Lung (tissue), 11 donors: ENCODE measurements at regions not wholly inside any gene's neighbourhood (a gene's known extent, or its start where the extent isn't known, plus 50 kb on each side); places are given as distances from the start of the nearest gene placed in this dataset.

Experiments used
- ATAC-seq: fragments of 200-7000 bp; cut with Tn5 transposase; one replicate; pipeline ENCODE4 v1.9.1; 2020; ENCODE audit warnings: moderate number of reproducible peaks; ENCODE audit not compliant: insufficient read depth, low FRiP score
- DNase-seq, 3 donors: peaks; one replicate each; pipeline ENCODE4 v3.0.0-alpha.2; 2013 to 2017
- H3K27ac ChIP-seq, 2 donors: one replicate each; pipeline ENCODE4 v1.5.1; 2013; ENCODE audit warnings: mild to moderate bottlenecking in 2 of 2, moderate library complexity in 2 of 2, control low read depth in 1 of 2, inconsistent platforms in 1 of 2, low read depth in 1 of 2, low read length in 1 of 2
- H3K27me3 ChIP-seq, 3 donors: one replicate each; pipeline ENCODE4 v1.5.1; 2013; ENCODE audit warnings: low read length in 2 of 3; ENCODE audit not compliant: control insufficient read depth in 3 of 3, insufficient read depth in 3 of 3
- H3K36me3 ChIP-seq, 4 donors: one replicate each; pipeline ENCODE4 v1.5.1; 2013; ENCODE audit warnings: low read length in 4 of 4, mild to moderate bottlenecking in 1 of 4, moderate library complexity in 1 of 4; ENCODE audit not compliant: control insufficient read depth in 4 of 4, insufficient read depth in 4 of 4
- H3K4me1 ChIP-seq, 5 donors: one replicate each; pipeline ENCODE4 v1.5.1; 2013; ENCODE audit warnings: low read length in 5 of 5, mild to moderate bottlenecking in 2 of 5, moderate library complexity in 1 of 5; ENCODE audit not compliant: control insufficient read depth in 5 of 5, insufficient read depth in 5 of 5
- H3K4me3 ChIP-seq: one replicate; pipeline ENCODE4 v1.5.1; 2013; ENCODE audit warnings: mild to moderate bottlenecking, control low read depth, moderate library complexity
- H3K9ac ChIP-seq, 2 donors: one replicate each; pipeline ENCODE4 v1.5.1; 2013; ENCODE audit warnings: low read length in 2 of 2, control low read depth in 1 of 2; ENCODE audit not compliant: insufficient read depth in 1 of 2
- H3K9me3 ChIP-seq, 4 donors: one replicate each; pipeline ENCODE4 v1.5.1; 2013; ENCODE audit warnings: low read length in 3 of 4, mild to moderate bottlenecking in 1 of 4, moderate library complexity in 1 of 4; ENCODE audit not compliant: control insufficient read depth in 4 of 4, insufficient read depth in 3 of 4
- CTCF ChIP-seq: IDR thresholded peaks from 2 replicates; pipeline ENCODE4 v1.5.1; 2012; ENCODE audit warnings: mild to moderate bottlenecking; ENCODE audit errors: control extremely low read depth, extremely low read depth
- whole genome bisulfite sequencing, 2 donors: extraction: QIAGEN DNeasy Blood & Tissue Kit; methylation state at CpG; one replicate each; pipeline ENCODE4 v1.1.7; 2013; 5-methylcytosine and 5-hydroxymethylcytosine counted together
- donor health status: control.
- donor health status: control.
- donor health status: Bipolar disorder and iron deficiency.
- donor health status: healthy.
- donor health status: DM: yes; HTN: yes; CAD: no.

GRCh38 chr14:37663498-37663897 lies 68.1 kb downstream of the TTC6 start:
- no peak for DNase-seq
- Histone ChIP-seq H3K27me3 (no peaks in the 10 kb centered on the region), H3K9ac (no peak overlapping the region), H3K36me3 (no peaks in the 10 kb centered on the region), H3K4me1 (no peaks in the 10 kb centered on the region), H3K27ac (no peak overlapping the region), H3K4me3 (no peak overlapping the region), H3K9me3 (peaks cover 0 to 11% (median 5%) of the 10 kb centered on the region in 4 donors)
- no peak for TF ChIP-seq CTCF
- ATAC-seq = no peak

- Histone ChIP-seq H3K4me3 (no peak overlapping the region), H3K9me3 (peaks cover 0 to 7% (median 3%) of the 10 kb centered on the region in 4 donors), H3K9ac (no peak overlapping the region), H3K4me1 (no peaks in the 10 kb centered on the region), H3K36me3 (no peaks in the 10 kb centered on the region), H3K27me3 (no peaks in the 10 kb centered on the region), H3K27ac (no peak overlapping the region)
- TF ChIP-seq CTCF = no peak
- ATAC-seq = no peak
- no peak for DNase-seq
- 89 to 96% methylated on average over 4 of the region's 4 CpGs for WGBS, 2 donors
Measured at GRCh38 chr14:37665479-37665878, 70.0 kb downstream of the TTC6 start.

- no peak overlapping the region for H3K4me3 ChIP-seq
- no peaks in the 10 kb centered on the region for H3K36me3 ChIP-seq
- no peak overlapping the region for H3K9ac ChIP-seq
- WGBS, 2 donors = 74 to 88% methylated on average over 1 of the region's 1 CpG
- no peak for DNase-seq
- TF ChIP-seq CTCF = no peak
- H3K4me1 ChIP-seq = no peaks in the 10 kb centered on the region
- no peak for ATAC-seq
- H3K9me3 ChIP-seq = peaks cover 0 to 7% (median 1%) of the 10 kb centered on the region in 4 donors
- no peak overlapping the region for H3K27ac ChIP-seq
- H3K27me3 ChIP-seq = no peaks in the 10 kb centered on the region
Measured at GRCh38 chr14:37665951-37666350, 70.5 kb downstream of the TTC6 start.

DNA sequence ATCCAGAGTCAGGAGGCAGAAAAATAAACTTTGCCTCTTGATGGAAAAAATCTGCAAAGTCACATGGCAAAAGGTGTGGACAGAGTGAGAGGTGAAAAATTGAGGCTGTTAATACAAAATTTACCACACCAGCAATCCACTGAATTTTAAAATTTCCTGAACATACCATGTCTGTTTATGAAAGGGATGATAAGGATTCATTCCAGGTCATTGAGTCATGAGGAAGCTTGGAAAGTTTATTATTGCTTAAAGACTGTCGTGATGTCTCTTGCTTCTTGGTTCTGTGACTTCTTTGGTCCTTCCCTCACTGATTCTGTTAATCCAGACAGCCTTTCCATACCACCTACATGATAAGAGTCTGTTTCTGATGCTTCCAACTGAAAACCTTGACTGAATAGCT lies 73.2 kb downstream of the TTC6 start:
- ATAC-seq (no peak), DNase-seq (no peak)
- WGBS, 2 donors = 43 to 82% methylated on average over 1 of the region's 1 CpG
- Histone ChIP-seq H3K4me3 (no peak overlapping the region), H3K9ac (no peak overlapping the region), H3K27ac (no peak overlapping the region), H3K4me1 (no peaks in the 10 kb centered on the region), H3K9me3 (peaks cover 0 to 2% (median 0%) of the 10 kb centered on the region in 4 donors), H3K36me3 (no peaks in the 10 kb centered on the region), H3K27me3 (no peaks in the 10 kb centered on the region)
- no peak for TF ChIP-seq CTCF
